HepG2 (cell line): ENCODE measurements at regions not wholly inside any gene's neighbourhood (a gene's known extent, or its start where the extent isn't known, plus 50 kb on each side); places are given as distances from the start of the nearest gene placed in this dataset.

Experiments used
- ATAC-seq: fragments of 200-7000 bp; cut with Tn5 transposase; 3 replicates; pipeline ENCODE4 v1.9.1; 2020; ENCODE audit warnings: mild to moderate bottlenecking, moderate library complexity
- BruUV-seq: library from RNA; stranded (reverse); fragments of 400-500 nt; replicated peaks from 2 replicates; lab custom pipeline; 2021; lab: Mats Ljungman, UMichigan
- CTCF ChIA-PET: fragments of 300-600 bp; formaldehyde crosslinking; extraction: SDS; loops from one replicate; lab custom pipeline; 2021; ENCODE audit warnings: low total read pairs, inconsistent platforms, low intra/inter-chr PET ratio; lab: Yijun Ruan, JAX
- POLR2A ChIA-PET: fragments of 350-600 bp; sonication (Branson Sonifier 250); formaldehyde crosslinking; loops from one replicate; lab custom pipeline; 2020; ENCODE audit warnings: antibody characterized with exemption, inconsistent platforms; lab: Yijun Ruan, JAX
- DNase-seq: peaks from one replicate; pipeline ENCODE4 v3.0.0-alpha.2; 2015; ENCODE audit warnings: low spot score
- FAIRE-seq: peaks from 3 replicates; lab custom pipeline; 2011; peaks lifted over from hg19 to GRCh38; lab: Jason Lieb, UNC
- H2AFZ ChIP-seq: one replicate; pipeline ENCODE4 v1.6.1; 2011; ENCODE audit warnings: low read length, inconsistent platforms
- H3K27ac ChIP-seq: fragments of 300-600 bp; 3 replicates; pipeline ENCODE4 v1.8.0; 2011; ENCODE audit warnings: mixed run types, mild to moderate bottlenecking, mixed read lengths, low read length, inconsistent platforms; ENCODE audit not compliant: insufficient read depth; ENCODE audit errors: extremely low read length
- H3K27me3 ChIP-seq, 2 experiments: fragments of 200-600 bp in 1 of 2; 2 replicates in 1 of 2; 3 replicates in 1 of 2; pipeline versions ENCODE4 v1.6.0 to v1.8.0; 2011; ENCODE audit warnings: low read length in 2 of 2, mild to moderate bottlenecking in 2 of 2, moderate library complexity in 2 of 2, inconsistent platforms in 1 of 2; ENCODE audit not compliant: insufficient read depth in 2 of 2, control insufficient read depth in 1 of 2
- H3K36me3 ChIP-seq, 2 experiments: fragments of 200-600 bp in 1 of 2; replicated peaks in 1 of 2; 2 replicates in 1 of 2; 3 replicates in 1 of 2; pipeline versions ENCODE4 v1.5.1 to v1.8.0; 2011; ENCODE audit warnings: low read length in 2 of 2, inconsistent platforms in 1 of 2; ENCODE audit not compliant: insufficient read depth in 2 of 2, control insufficient read depth in 1 of 2
- H3K4me1 ChIP-seq: 2 replicates; pipeline ENCODE4 v1.5.1; 2012; ENCODE audit warnings: low read length, inconsistent platforms; ENCODE audit not compliant: insufficient read depth
- H3K4me2 ChIP-seq: 2 replicates; pipeline ENCODE4 v1.6.0; 2011; ENCODE audit warnings: low read depth, low read length, inconsistent platforms
- H3K4me3 ChIP-seq, 3 experiments: fragments of 200-600 bp in 1 of 3; sonication (generic), shearing (Covaris generic) in 1 of 3; replicated peaks in 1 of 3; 2 replicates each; pipeline ENCODE4 v1.5.1; 2011 to 2016; ENCODE audit warnings: low read length in 3 of 3, inconsistent platforms in 2 of 3, low read depth in 2 of 3, mild to moderate bottlenecking in 2 of 3, control low read depth in 1 of 3, mixed read lengths in 1 of 3; ENCODE audit not compliant: insufficient read depth in 1 of 3
- H3K79me2 ChIP-seq: one replicate; pipeline ENCODE4 v1.6.1; 2011; ENCODE audit warnings: low read length, inconsistent platforms; ENCODE audit not compliant: insufficient read depth
- H3K9ac ChIP-seq: 2 replicates; pipeline ENCODE4 v1.6.0; 2011; ENCODE audit warnings: mild to moderate bottlenecking, low read depth, low read length, inconsistent platforms; ENCODE audit not compliant: insufficient read depth
- H3K9me3 ChIP-seq: 2 replicates; pipeline ENCODE4 v1.5.1; 2012; ENCODE audit warnings: mild to moderate bottlenecking, low read length
- H4K20me1 ChIP-seq: 2 replicates; pipeline ENCODE4 v1.6.0; 2011; ENCODE audit warnings: inconsistent platforms, mild to moderate bottlenecking, low read length, moderate library complexity; ENCODE audit not compliant: insufficient read depth
- CBX5 ChIP-seq: sonication (generic); formaldehyde crosslinking; IDR thresholded peaks from 2 replicates; pipeline ENCODE4 v1.4.0; 2020; ENCODE audit warnings: missing genetic modification reagents, borderline replicate concordance
- ETS1 ChIP-seq: sonication (generic); formaldehyde crosslinking; IDR thresholded peaks from 2 replicates; pipeline ENCODE4 v1.4.0; 2020; ENCODE audit warnings: missing genetic modification reagents
- HNF4A ChIP-seq: sonication (generic); formaldehyde crosslinking; IDR thresholded peaks from 2 replicates; pipeline ENCODE4 v1.4.0; 2020; ENCODE audit warnings: missing genetic modification reagents
- JUND ChIP-seq: sonication (generic); formaldehyde crosslinking; IDR thresholded peaks from 2 replicates; pipeline ENCODE4 v1.8.0; 2022; ENCODE audit warnings: mild to moderate bottlenecking, missing genetic modification reagents
- MXD1 ChIP-seq: sonication (generic); formaldehyde crosslinking; IDR thresholded peaks from 2 replicates; pipeline ENCODE4 v1.4.0; 2020; ENCODE audit warnings: mild to moderate bottlenecking, missing genetic modification reagents
- NR2F6 ChIP-seq, 2 experiments: IDR thresholded peaks; 2 replicates each; pipeline ENCODE4 v1.6.1; 2016; ENCODE audit warnings: antibody characterized with exemption in 1 of 2, mild to moderate bottlenecking in 1 of 2
- PHF5A ChIP-seq: IDR thresholded peaks from one replicate; pipeline ENCODE4 v1.6.1; 2018; ENCODE audit warnings: low read depth, missing genetic modification reagents; ENCODE audit not compliant: unreplicated experiment
- RAD21 ChIP-seq: fragments of 450-650 bp; formaldehyde crosslinking; IDR thresholded peaks from 2 replicates; pipeline ENCODE4 v1.5.0; 2020; ENCODE audit warnings: mild to moderate bottlenecking
- SMC3 ChIP-seq: IDR thresholded peaks from 2 replicates; pipeline ENCODE4 v1.6.1; 2011; ENCODE audit warnings: low read length, improper control_type of control experiment
- SNRNP70 ChIP-seq: fragments of 200-400 bp; formaldehyde crosslinking; IDR thresholded peaks from 2 replicates; pipeline ENCODE4 v1.6.1; 2017; ENCODE audit warnings: mild to moderate bottlenecking, low read depth, low read length, moderate library complexity
- ZFP90 ChIP-seq: sonication (generic); formaldehyde crosslinking; IDR thresholded peaks from 2 replicates; pipeline ENCODE4 v1.8.0; 2022; ENCODE audit warnings: missing genetic modification reagents, mild to moderate bottlenecking, inconsistent platforms, borderline replicate concordance
- ZNF180 ChIP-seq: sonication (generic); formaldehyde crosslinking; IDR thresholded peaks from 2 replicates; pipeline ENCODE4 v1.4.0; 2020; ENCODE audit warnings: low read depth, missing genetic modification reagents, borderline replicate concordance
- ZNF512 ChIP-seq: sonication (generic); formaldehyde crosslinking; IDR thresholded peaks from 2 replicates; pipeline ENCODE4 v1.4.0; 2020; ENCODE audit warnings: mild to moderate bottlenecking, missing genetic modification reagents
- ZNF761 ChIP-seq: sonication (generic); formaldehyde crosslinking; conservative IDR thresholded peaks from 2 replicates; pipeline ENCODE4 v1.4.0; 2020; ENCODE audit warnings: mild to moderate bottlenecking, missing genetic modification reagents
- WGBS: methylation state at CpG from one replicate; pipeline ENCODE4 v1.1.6; 2017; ENCODE audit warnings: low lambda C conversion rate; 5-methylcytosine and 5-hydroxymethylcytosine counted together
- in situ Hi-C: cut with HindIII; loops from 2 replicates; pipeline ENCODE4 v1.10.0; 2017; ENCODE audit warnings: low pct_unique_long_range_greater_than_20kb; ENCODE audit not compliant: extremely low pct_ligation_motif_present
- intact Hi-C: fragments of 100-400 bp; cut with micrococcal nuclease; formaldehyde crosslinking; loops from one replicate; pipeline ENCODE4 v1.10.0; 2022; ENCODE audit not compliant: unreplicated experiment
- TF ChIP-seq, protein P1 (sequence below): sonication (generic); formaldehyde crosslinking; IDR thresholded peaks from 2 replicates; pipeline ENCODE4 v1.5.1; 2020; ENCODE audit warnings: mild to moderate bottlenecking, missing genetic modification reagents, borderline replicate concordance
- TF ChIP-seq, protein P2 (sequence below): IDR thresholded peaks from 2 replicates; pipeline ENCODE4 v1.6.1; 2012; ENCODE audit warnings: inconsistent platforms

- peak; percentile 42; the same call in 2 of the 3 replicates for ATAC-seq
- Histone ChIP-seq H3K79me2 (no peaks in the 10 kb centered on the region), H3K27ac (no peak overlapping the region), H3K27me3 (no peaks in the 10 kb centered on the region), H3K4me1 (no peaks in the 10 kb centered on the region), H3K9me3 (no peaks in the 10 kb centered on the region), H3K4me2 (no peak overlapping the region), H2AFZ (no peak overlapping the region), H3K9ac (no peak overlapping the region), H3K36me3 (no peaks in the 10 kb centered on the region), H4K20me1 (no peaks in the 10 kb centered on the region), H3K4me3 (no peak overlapping the region)
- BruUV-seq, result no TSS peak
- FAIRE-seq, result no peak
- intact Hi-C loops (no loop called here), in situ Hi-C loops (no loop called here)
- peak; percentile 18; the same call in 1 of the 2 replicates for TF ChIP-seq HNF4A
- TF ChIP-seq ETS1 (CRISPR knock-in tag), result no peak
- no peak for TF ChIP-seq ZNF180
- TF ChIP-seq NR2F6 (IDR thresholded peaks at IDR 0.05), result peak; percentile 56; the same call in 1 of the 2 replicates
- peak; percentile 15; the same call in 1 of the 2 replicates for TF ChIP-seq NR2F6 (CRISPR knock-in tag; IDR thresholded peaks at IDR 0.05)
- CTCF ChIA-PET, result no interaction called here
- no CpG with 5 or more reads among the region's 1 CpG for WGBS
- peak; percentile 45 for DNase-seq
- POLR2A ChIA-PET, result no interaction called here
These were observed 1056.7 kb downstream of the PCDH19 start for GRCh38 chrX:99353412-99353811.

GRCh38 chrX:99348256-99348655 lies 1061.8 kb downstream of the PCDH19 start:
- in situ Hi-C loops, result no loop called here
- TF ChIP-seq PHF5A (CRISPR knock-in tag), result no peak
- TF ChIP-seq ZNF512 (CRISPR knock-in tag), result no peak
- TF ChIP-seq SNRNP70, result no peak
- TF ChIP-seq, protein P1, sequence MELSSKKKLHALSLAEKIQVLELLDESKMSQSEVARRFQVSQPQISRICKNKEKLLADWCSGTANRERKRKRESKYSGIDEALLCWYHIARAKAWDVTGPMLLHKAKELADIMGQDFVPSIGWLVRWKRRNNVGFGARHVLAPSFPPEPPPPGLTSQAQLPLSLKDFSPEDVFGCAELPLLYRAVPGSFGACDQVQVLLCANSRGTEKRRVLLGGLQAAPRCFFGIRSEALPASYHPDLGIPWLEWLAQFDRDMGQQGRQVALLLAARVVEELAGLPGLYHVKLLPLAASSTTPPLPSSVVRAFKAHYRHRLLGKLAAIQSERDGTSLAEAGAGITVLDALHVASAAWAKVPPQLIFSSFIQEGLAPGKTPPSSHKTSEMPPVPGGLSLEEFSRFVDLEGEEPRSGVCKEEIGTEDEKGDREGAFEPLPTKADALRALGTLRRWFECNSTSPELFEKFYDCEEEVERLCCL (CRISPR knock-in tag), result no peak
- no peak for TF ChIP-seq CBX5 (CRISPR knock-in tag)
- TF ChIP-seq, protein P2, sequence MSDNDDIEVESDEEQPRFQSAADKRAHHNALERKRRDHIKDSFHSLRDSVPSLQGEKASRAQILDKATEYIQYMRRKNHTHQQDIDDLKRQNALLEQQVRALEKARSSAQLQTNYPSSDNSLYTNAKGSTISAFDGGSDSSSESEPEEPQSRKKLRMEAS, result no peak
- no peak for TF ChIP-seq MXD1 (CRISPR knock-in tag)
- no peak for TF ChIP-seq ZFP90
- TF ChIP-seq SMC3, result no peak
- no peak for TF ChIP-seq JUND (CRISPR knock-in tag)
- no peak for TF ChIP-seq RAD21
- no peak for TF ChIP-seq ZNF761 (CRISPR knock-in tag)

More at GRCh38 chrX:99348256-99348655, 1061.8 kb downstream of the PCDH19 start:
- BruUV-seq, result no TSS peak
- FAIRE-seq (no peak), DNase-seq (no peak), ATAC-seq (no peak)
- ChIA-PET POLR2A (no interaction called here), CTCF (no interaction called here)
- H3K9ac ChIP-seq, result no peak overlapping the region
- H3K4me1 ChIP-seq, result no peaks in the 10 kb centered on the region
- H4K20me1 ChIP-seq, result no peaks in the 10 kb centered on the region
- no peak overlapping the region for H2AFZ ChIP-seq
- no peaks in the 10 kb centered on the region for H3K79me2 ChIP-seq
- H3K4me2 ChIP-seq, result no peak overlapping the region
- no peaks in the 10 kb centered on the region for H3K27me3 ChIP-seq
- H3K36me3 ChIP-seq, result no peaks in the 10 kb centered on the region
- no peaks in the 10 kb centered on the region for H3K9me3 ChIP-seq
- intact Hi-C loops, result no loop called here
- H3K4me3 ChIP-seq, result no peak overlapping the region
- 0% methylated on average over 1 of the region's 4 CpGs for WGBS
- H3K27ac ChIP-seq, result no peak overlapping the region
